ENCODE measurements at regions not wholly inside any gene's neighbourhood (a gene's known extent, or its start where the extent isn't known, plus 50 kb on each side); places are given as distances from the start of the nearest gene placed in this dataset.

DNA sequence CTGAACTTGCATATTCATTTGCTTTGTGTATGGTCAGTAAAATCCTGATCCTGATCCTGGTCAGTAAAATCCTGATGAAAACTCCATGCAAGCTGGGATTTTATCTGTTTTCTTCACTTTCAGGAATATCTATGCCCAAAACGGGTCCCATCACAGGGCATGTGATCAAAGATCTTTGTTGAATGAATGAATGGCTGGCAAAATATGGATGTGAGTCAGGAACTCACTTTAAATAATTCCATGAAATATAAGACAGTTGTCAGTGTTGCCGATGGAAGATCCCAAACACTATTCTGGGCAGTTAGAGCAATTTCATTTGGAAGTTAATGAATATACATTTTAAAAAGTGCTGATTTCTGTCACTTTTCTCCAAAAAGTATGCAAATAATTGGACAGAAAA lies 598.4 kb downstream of the GBA3 start:
- TF ChIP-seq, protein P1, sequence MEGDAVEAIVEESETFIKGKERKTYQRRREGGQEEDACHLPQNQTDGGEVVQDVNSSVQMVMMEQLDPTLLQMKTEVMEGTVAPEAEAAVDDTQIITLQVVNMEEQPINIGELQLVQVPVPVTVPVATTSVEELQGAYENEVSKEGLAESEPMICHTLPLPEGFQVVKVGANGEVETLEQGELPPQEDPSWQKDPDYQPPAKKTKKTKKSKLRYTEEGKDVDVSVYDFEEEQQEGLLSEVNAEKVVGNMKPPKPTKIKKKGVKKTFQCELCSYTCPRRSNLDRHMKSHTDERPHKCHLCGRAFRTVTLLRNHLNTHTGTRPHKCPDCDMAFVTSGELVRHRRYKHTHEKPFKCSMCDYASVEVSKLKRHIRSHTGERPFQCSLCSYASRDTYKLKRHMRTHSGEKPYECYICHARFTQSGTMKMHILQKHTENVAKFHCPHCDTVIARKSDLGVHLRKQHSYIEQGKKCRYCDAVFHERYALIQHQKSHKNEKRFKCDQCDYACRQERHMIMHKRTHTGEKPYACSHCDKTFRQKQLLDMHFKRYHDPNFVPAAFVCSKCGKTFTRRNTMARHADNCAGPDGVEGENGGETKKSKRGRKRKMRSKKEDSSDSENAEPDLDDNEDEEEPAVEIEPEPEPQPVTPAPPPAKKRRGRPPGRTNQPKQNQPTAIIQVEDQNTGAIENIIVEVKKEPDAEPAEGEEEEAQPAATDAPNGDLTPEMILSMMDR (IDR thresholded peaks at IDR 0.05; ENCODE audit: insufficient read depth, low read length, missing control alignments): no peak
- CTCF ChIA-PET: no interaction called here
- DNase-seq (ENCODE audit: low read depth, low spot score): no peak
- H3K4me3 ChIP-seq (ENCODE audit: low read depth, low read length): no peak overlapping the region
- POLR2A ChIA-PET: no interaction called here

DNA sequence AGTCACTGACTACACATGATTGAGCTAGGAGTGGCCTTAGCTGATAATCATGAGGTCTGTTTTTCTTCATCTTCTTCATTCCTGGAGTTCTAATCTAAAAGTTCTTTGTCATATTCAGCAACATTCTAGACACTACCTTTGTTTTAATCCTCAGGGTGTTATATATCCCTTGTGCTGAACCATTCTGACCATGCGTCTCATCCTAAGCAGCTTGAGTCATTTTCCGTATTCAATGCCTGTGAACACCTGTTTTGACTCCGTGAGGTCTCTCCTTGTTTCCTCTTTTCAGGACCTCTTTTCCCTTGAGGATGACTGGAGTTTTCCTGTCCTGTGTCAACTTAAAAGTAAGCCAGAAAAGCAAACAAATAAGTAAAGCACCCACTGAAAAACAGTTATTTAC lies 597.9 kb downstream of the GBA3 start:
- H3K4me3 ChIP-seq (ENCODE audit: low read depth, low read length): no peak overlapping the region
- TF ChIP-seq, protein P1 (IDR thresholded peaks at IDR 0.05; ENCODE audit: insufficient read depth, low read length, missing control alignments): no peak
- POLR2A ChIA-PET: no interaction called here
- DNase-seq (ENCODE audit: low read depth, low spot score): no peak
- CTCF ChIA-PET: no interaction called here

DNA sequence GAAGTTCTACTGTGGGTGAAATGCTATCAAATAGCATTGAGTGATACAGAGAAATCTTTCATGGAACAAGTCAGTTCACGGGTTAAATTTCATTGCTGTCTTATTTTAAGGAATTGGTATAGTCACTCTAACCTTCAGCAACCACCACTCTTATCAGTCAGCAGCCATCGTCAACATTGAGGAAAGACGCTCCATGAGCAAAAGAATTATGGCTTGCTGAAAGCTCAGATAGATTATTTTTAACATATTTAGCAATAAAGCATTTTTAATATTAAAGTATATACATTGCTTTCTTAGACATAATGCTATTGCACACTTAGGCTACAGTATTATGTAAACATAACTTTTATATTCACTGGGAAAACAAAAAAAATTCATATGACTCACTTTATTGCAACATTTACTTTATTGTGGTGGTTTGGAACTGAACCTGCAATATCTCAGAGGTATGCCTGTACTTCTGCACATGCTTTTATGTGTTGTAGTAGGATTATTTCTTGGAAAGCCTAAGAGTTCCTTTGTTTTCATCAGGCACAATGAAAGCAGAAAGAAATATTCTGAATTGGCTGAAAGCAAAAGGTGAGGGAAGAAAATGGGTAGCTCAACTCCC lies 586.7 kb downstream of the GBA3 start:
- H3K4me3 ChIP-seq (ENCODE audit: low read depth, low read length): no peak overlapping the region
- TF ChIP-seq, protein P1 (IDR thresholded peaks at IDR 0.05; ENCODE audit: insufficient read depth, low read length, missing control alignments): no peak
- CTCF ChIA-PET: no interaction called here
- no peak for DNase-seq (ENCODE audit: low read depth, low spot score)
- POLR2A ChIA-PET: no interaction called here

DNA sequence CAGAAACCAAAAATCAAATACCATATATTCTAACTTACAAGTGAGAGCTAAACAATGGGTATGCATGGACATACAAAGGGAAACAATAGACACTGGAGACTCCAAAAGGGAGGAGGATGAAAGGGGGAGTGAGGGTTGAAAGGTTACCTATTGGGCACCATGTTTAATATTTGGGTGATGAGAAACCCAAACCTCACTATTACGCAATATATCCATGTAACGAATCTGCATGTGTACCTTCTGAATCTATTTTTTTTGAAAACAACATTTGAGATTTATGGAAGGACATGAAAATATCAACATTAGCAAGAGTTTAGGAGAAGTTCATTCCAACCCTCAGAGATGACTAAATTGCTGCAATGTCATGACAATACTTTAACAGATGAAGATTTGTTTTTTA lies 586.1 kb downstream of the GBA3 start:
- ChIA-PET CTCF (no interaction called here), POLR2A (no interaction called here)
- DNase-seq (ENCODE audit: low read depth, low spot score): no peak
- TF ChIP-seq, protein P1 (IDR thresholded peaks at IDR 0.05; ENCODE audit: insufficient read depth, low read length, missing control alignments): no peak
- no peak overlapping the region for H3K4me3 ChIP-seq (ENCODE audit: low read depth, low read length)

DNA sequence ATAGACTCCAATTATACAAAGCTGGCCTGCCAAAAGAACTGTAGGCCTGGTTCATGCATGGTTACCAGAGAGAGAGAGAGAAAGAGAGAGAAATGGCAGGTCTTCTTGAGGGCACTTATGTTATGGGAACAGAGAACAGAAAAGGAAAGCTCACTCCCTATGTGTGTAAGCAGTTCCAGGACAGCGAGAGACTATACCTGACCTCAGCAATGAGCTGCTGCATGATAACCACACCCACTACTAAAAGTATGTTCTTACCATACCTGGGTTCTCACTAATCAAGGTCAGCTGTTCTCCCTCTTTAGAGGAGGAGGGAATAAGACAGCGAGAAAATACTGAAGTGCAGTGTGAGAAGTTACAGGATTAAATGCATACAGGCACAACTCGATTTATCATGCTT lies 583.3 kb downstream of the GBA3 start:
- ChIA-PET CTCF (no interaction called here), POLR2A (no interaction called here)
- H3K4me3 ChIP-seq (ENCODE audit: low read depth, low read length): no peak overlapping the region
- TF ChIP-seq, protein P1 (IDR thresholded peaks at IDR 0.05; ENCODE audit: insufficient read depth, low read length, missing control alignments): no peak
- no peak for DNase-seq (ENCODE audit: low read depth, low spot score)

DNA sequence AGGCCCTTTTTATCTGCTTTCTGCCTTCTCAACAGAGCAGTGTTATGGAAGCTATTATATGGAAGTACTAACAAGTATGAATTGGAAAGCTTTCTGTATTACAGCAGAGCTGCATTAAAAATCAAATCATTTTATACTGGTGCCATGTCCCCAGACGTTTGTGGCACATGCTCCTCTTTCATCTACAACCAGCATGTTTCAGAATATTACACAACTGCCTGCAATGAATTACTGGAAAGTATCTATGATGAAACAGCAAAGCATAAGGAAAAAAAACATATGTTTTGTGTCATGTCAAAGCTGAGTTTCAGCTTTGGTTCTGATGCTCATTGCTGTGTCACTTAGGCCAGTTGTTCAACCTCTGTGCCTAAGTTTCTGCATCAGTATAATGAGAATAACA lies 576.8 kb downstream of the GBA3 start:
- ChIA-PET POLR2A (no interaction called here), CTCF (no interaction called here)
- DNase-seq (ENCODE audit: low read depth, low spot score): no peak
- H3K4me3 ChIP-seq (ENCODE audit: low read depth, low read length): no peak overlapping the region
- TF ChIP-seq, protein P1 (IDR thresholded peaks at IDR 0.05; ENCODE audit: insufficient read depth, low read length, missing control alignments): no peak

All from AG04449 (cell line).